Vagina (tissue), 2 donors: ENCODE measurements at regions not wholly inside any gene's neighbourhood (a gene's known extent, or its start where the extent isn't known, plus 50 kb on each side); places are given as distances from the start of the nearest gene placed in this dataset.

Experiments
- DNase-seq, 2 donors: peaks; one replicate each; pipeline ENCODE4 v3.0.0-alpha.2; 2017; ENCODE audit errors: extremely low spot score in 2 of 2
- H3K27ac ChIP-seq: fragments of 200-600 bp; sonication (generic); one replicate; pipeline ENCODE4 v1.5.1; 2019
- H3K27me3 ChIP-seq: fragments of 200-600 bp; sonication (generic); one replicate; pipeline ENCODE4 v1.5.1; 2019
- H3K36me3 ChIP-seq, 2 donors: fragments of 200-600 bp; sonication (generic); one replicate each; pipeline ENCODE4 v1.5.1; 2017 to 2019
- H3K4me1 ChIP-seq: fragments of 200-600 bp; sonication (generic); one replicate; pipeline ENCODE4 v1.5.1; 2019
- H3K4me3 ChIP-seq, 2 donors: fragments of 200-600 bp; sonication (generic); 1 replicate in 1 of 2; 2 replicates in 1 of 2; pipeline ENCODE4 v1.5.1; 2016 to 2019
- H3K9me3 ChIP-seq: fragments of 200-600 bp; sonication (generic); one replicate; pipeline ENCODE4 v1.5.1; 2019
- CTCF ChIP-seq, 3 experiments: fragments of 450-650 bp in 2 of 3; fragments of 200-600 bp in 1 of 3; sonication (generic) in 1 of 3; IDR thresholded peaks; one replicate each; pipeline ENCODE4 v1.5.1; 2017 to 2019; ENCODE audit warnings: antibody characterized with exemption in 3 of 3, mild to moderate bottlenecking in 2 of 3, moderate library complexity in 2 of 3
- POLR2A ChIP-seq, 2 donors: fragments of 450-650 bp; IDR thresholded peaks; one replicate each; pipeline ENCODE4 v1.6.1; 2017; ENCODE audit warnings: antibody characterized with exemption in 2 of 2, mild to moderate bottlenecking in 2 of 2, moderate library complexity in 2 of 2
- POLR2AphosphoS5 ChIP-seq, 2 donors: sonication (generic); formaldehyde crosslinking; IDR thresholded peaks; one replicate each; pipeline ENCODE4 v1.9.0; 2017; ENCODE audit warnings: antibody characterized with exemption in 2 of 2, mild to moderate bottlenecking in 2 of 2, low read depth in 1 of 2; ENCODE audit not compliant: insufficient read depth in 1 of 2
- intact Hi-C: fragments of 100-400 bp; cut with DNase I; formaldehyde crosslinking; loops from one replicate; pipeline ENCODE4 v1.15.1; 2023

- TF ChIP-seq POLR2AphosphoS5 (IDR thresholded peaks at IDR 0.05; ENCODE audit: insufficient read depth in 1 of 2, low read depth in 1 of 2) (no peak), POLR2A (IDR thresholded peaks at IDR 0.05) (no peak), CTCF (IDR thresholded peaks at IDR 0.05) (no peak)
- DNase-seq, result no peak
- H3K27ac ChIP-seq, result no peak overlapping the region
- intact Hi-C loops, result no loop called here
- no peaks in the 10 kb centered on the region for H3K4me1 ChIP-seq
- H3K9me3 ChIP-seq, result no peaks in the 10 kb centered on the region
- no peaks in the 10 kb centered on the region for H3K27me3 ChIP-seq
- no peak overlapping the region for H3K4me3 ChIP-seq
- no peaks in the 10 kb centered on the region for H3K36me3 ChIP-seq
Measured at GRCh38 chr6:168728056-168728455, 287.1 kb downstream of the SMOC2 start.

GRCh38 chr6:168726312-168726856 is 285.4 kb downstream of the SMOC2 start:
- no peaks in the 10 kb centered on the region for H3K27me3 ChIP-seq
- DNase-seq, result peak in 1 of 2 donors; percentile 69
- H3K4me1 ChIP-seq, result no peaks in the 10 kb centered on the region
- H3K4me3 ChIP-seq, result no peak overlapping the region
- H3K27ac ChIP-seq, result no peak overlapping the region
- H3K36me3 ChIP-seq, result no peaks in the 10 kb centered on the region
- intact Hi-C loops, result no loop called here
- TF ChIP-seq POLR2AphosphoS5 (IDR thresholded peaks at IDR 0.05; ENCODE audit: insufficient read depth in 1 of 2, low read depth in 1 of 2) (no peak), POLR2A (IDR thresholded peaks at IDR 0.05) (no peak), CTCF (IDR thresholded peaks at IDR 0.05) (no peak)
- H3K9me3 ChIP-seq, result no peaks in the 10 kb centered on the region

- intact Hi-C loops, result no loop called here
- TF ChIP-seq POLR2A (IDR thresholded peaks at IDR 0.05) (no peak), CTCF (IDR thresholded peaks at IDR 0.05) (no peak), POLR2AphosphoS5 (IDR thresholded peaks at IDR 0.05; ENCODE audit: insufficient read depth in 1 of 2, low read depth in 1 of 2) (no peak)
- DNase-seq, result peak in 1 of 2 donors; percentile 62
Measured at GRCh38 chr6:168725802-168726201, 284.8 kb downstream of the SMOC2 start.

GRCh38 chr6:168724669-168725570 is 283.9 kb downstream of the SMOC2 start:
- Histone ChIP-seq H3K36me3 (no peaks in the 10 kb centered on the region), H3K9me3 (no peaks in the 10 kb centered on the region), H3K4me3 (no peak overlapping the region), H3K27me3 (no peaks in the 10 kb centered on the region), H3K27ac (no peak overlapping the region), H3K4me1 (no peaks in the 10 kb centered on the region)
- peak in 1 of 2 donors; percentile 16 for DNase-seq
- intact Hi-C loops, result no loop called here
- no peak for TF ChIP-seq CTCF (IDR thresholded peaks at IDR 0.05)
- TF ChIP-seq POLR2A (IDR thresholded peaks at IDR 0.05), result no peak
- no peak for TF ChIP-seq POLR2AphosphoS5 (IDR thresholded peaks at IDR 0.05; ENCODE audit: insufficient read depth in 1 of 2, low read depth in 1 of 2)

More at GRCh38 chr6:168725802-168726201, 284.8 kb downstream of the SMOC2 start:
- H3K9me3 ChIP-seq, result no peaks in the 10 kb centered on the region
- no peak overlapping the region for H3K4me3 ChIP-seq
- H3K4me1 ChIP-seq, result no peaks in the 10 kb centered on the region
- no peaks in the 10 kb centered on the region for H3K27me3 ChIP-seq
- H3K36me3 ChIP-seq, result no peaks in the 10 kb centered on the region
- H3K27ac ChIP-seq, result no peak overlapping the region

- no peaks in the 10 kb centered on the region for H3K9me3 ChIP-seq
- no peaks in the 10 kb centered on the region for H3K4me1 ChIP-seq
- H3K27me3 ChIP-seq, result no peaks in the 10 kb centered on the region
- no peak for TF ChIP-seq POLR2AphosphoS5 (IDR thresholded peaks at IDR 0.05; ENCODE audit: insufficient read depth in 1 of 2, low read depth in 1 of 2)
- no peak for TF ChIP-seq POLR2A (IDR thresholded peaks at IDR 0.05)
- no peak for TF ChIP-seq CTCF (IDR thresholded peaks at IDR 0.05)
- no peak overlapping the region for H3K27ac ChIP-seq
- intact Hi-C loops, result no loop called here
- H3K36me3 ChIP-seq, result no peaks in the 10 kb centered on the region
- no peak overlapping the region for H3K4me3 ChIP-seq
- DNase-seq, result peak in 1 of 2 donors; percentile 71
Measured at GRCh38 chr6:168724033-168724432, 283.0 kb downstream of the SMOC2 start.
